Aorta (tissue), 5 donors: ENCODE measurements at regions not wholly inside any gene's neighbourhood (a gene's known extent, or its start where the extent isn't known, plus 50 kb on each side); places are given as distances from the start of the nearest gene placed in this dataset.
"Not testable (repeated sequence)": the region's sequence is repeated elsewhere in the genome, so short reads cannot be mapped to it uniquely, and the experiment has no call there.

Source experiments
- ATAC-seq: fragments of 200-7000 bp; cut with Tn5 transposase; one replicate; pipeline ENCODE4 v1.9.1; 2022; ENCODE audit warnings: moderate library complexity; ENCODE audit not compliant: low FRiP score
- DNase-seq, 2 donors: peaks; one replicate each; pipeline ENCODE4 v3.0.0-alpha.2; 2020
- H3K27ac ChIP-seq, 2 donors: one replicate each; pipeline ENCODE4 v1.5.1; 2013; ENCODE audit warnings: low read length in 2 of 2, mild to moderate bottlenecking in 2 of 2, moderate library complexity in 2 of 2, control low read depth in 1 of 2, inconsistent platforms in 1 of 2, low read depth in 1 of 2
- H3K27me3 ChIP-seq, 2 donors: one replicate each; pipeline ENCODE4 v1.6.1; 2013; ENCODE audit warnings: control low read depth in 1 of 2, low read length in 1 of 2, mild to moderate bottlenecking in 1 of 2, moderate library complexity in 1 of 2; ENCODE audit not compliant: insufficient read depth in 2 of 2, control insufficient read depth in 1 of 2
- H3K36me3 ChIP-seq, 2 donors: one replicate each; pipeline ENCODE4 v1.6.1; 2013; ENCODE audit warnings: control low read depth in 1 of 2, low read length in 1 of 2, mild to moderate bottlenecking in 1 of 2; ENCODE audit not compliant: insufficient read depth in 2 of 2, control insufficient read depth in 1 of 2
- H3K4me1 ChIP-seq, 2 donors: one replicate each; pipeline ENCODE4 v1.6.1; 2013; ENCODE audit warnings: low read length in 2 of 2, control low read depth in 1 of 2, mild to moderate bottlenecking in 1 of 2, moderate library complexity in 1 of 2; ENCODE audit not compliant: insufficient read depth in 2 of 2, control insufficient read depth in 1 of 2
- H3K4me3 ChIP-seq, 2 donors: one replicate each; pipeline ENCODE4 v1.5.1; 2013; ENCODE audit warnings: low read length in 2 of 2, control low read depth in 1 of 2, mild to moderate bottlenecking in 1 of 2
- H3K9me3 ChIP-seq: one replicate; pipeline ENCODE4 v1.6.1; 2013; ENCODE audit warnings: mild to moderate bottlenecking, low read length; ENCODE audit not compliant: control insufficient read depth
- WGBS, 2 donors: extraction: QIAGEN DNeasy Blood & Tissue Kit; methylation state at CpG; one replicate each; pipeline ENCODE4 v1.1.7; 2013; 5-methylcytosine and 5-hydroxymethylcytosine counted together
- intact Hi-C, 2 donors: fragments of 100-400 bp; cut with DNase I; formaldehyde crosslinking; loops; one replicate each; pipeline versions ENCODE4 v1.14.2 to v1.15.0; 2022
- donor health status: healthy with polysubstance abuse.
- donor health status: Bipolar disorder and iron deficiency.
- donor health status: DM: no; HTN: no; CAD: no.
- donor health status: DM: no; HTN: no; CAD: no.
- donor health status: DM: yes; HTN: yes; CAD: no.

DNA sequence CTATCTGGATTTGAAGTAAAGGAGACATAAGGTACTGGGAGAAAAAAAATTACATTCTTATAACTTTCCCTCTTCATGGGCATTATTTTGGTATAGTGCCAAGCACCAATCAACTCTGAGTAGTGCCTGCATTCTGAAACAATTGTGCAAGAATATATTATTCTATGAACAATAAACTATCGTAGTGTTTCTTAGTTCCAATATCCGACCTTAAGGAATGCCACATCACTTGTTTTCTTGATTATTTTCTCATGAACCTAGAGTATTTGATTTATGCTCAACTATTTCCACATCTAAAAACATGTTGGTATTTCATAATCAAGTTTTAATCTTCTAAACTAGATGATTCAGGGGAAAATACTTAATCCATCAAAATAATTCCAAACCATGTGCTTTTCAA lies 294.4 kb upstream of the TBX18 start:
- Histone ChIP-seq H3K27ac (no peak overlapping the region), H3K4me3 (no peak overlapping the region), H3K4me1 (no peaks in the 10 kb centered on the region), H3K27me3 (no peaks in the 10 kb centered on the region), H3K9me3 (peaks cover 1% of the 10 kb centered on the region), H3K36me3 (no peaks in the 10 kb centered on the region)
- 36 to 46% methylated on average over 2 of the region's 2 CpGs for WGBS, 2 donors
- intact Hi-C loops: no loop called here
- DNase-seq: no peak
- no peak for ATAC-seq

DNA sequence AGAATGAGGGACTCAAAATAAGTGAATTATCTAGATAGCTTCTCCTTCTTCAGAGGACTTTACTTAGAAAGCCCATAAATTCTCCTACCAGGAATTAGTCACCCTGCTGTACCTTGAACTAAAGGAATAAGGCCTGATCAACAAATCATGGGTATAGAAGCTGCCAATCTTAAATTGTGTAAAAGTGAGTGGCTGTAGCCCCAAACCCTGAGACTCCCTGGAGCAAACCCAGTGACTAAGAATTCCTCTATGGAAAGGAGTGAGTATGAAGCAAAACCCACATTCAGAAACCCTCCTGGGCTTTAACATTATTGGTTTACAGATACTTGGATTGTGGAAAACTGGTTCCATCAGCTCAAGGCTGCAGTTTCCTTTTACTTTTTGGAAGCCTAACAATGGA lies 285.8 kb upstream of the TBX18 start:
- Histone ChIP-seq H3K27me3 (no peaks in the 10 kb centered on the region), H3K4me3 (no peak overlapping the region), H3K4me1 (no peaks in the 10 kb centered on the region), H3K27ac (no peak overlapping the region), H3K36me3 (no peaks in the 10 kb centered on the region), H3K9me3 (no peaks in the 10 kb centered on the region)
- intact Hi-C loops: no loop called here
- DNase-seq (no peak), ATAC-seq (no peak)

DNA sequence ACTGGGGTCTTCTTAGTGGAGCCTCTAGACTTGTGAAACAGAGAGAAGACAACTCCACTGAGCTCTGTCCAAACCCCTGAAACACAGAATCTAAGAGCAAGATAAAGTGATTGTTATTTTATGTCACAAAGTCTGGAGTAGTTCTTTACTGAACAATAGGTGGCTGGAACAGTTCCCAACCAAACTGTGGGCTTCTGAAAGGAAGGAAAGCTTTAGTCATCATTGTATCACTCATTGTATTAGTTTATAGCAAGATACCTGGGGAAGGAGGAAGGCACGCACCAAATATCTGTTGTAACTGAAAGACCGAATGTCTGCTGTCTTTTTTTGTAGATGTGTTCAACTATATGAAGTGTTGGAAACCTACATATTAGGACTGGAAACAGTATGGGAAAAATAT lies 284.9 kb upstream of the TBX18 start:
- no peaks in the 10 kb centered on the region for H3K4me1 ChIP-seq
- WGBS, 2 donors: 90 to 96% methylated on average over 2 of the region's 2 CpGs
- no peaks in the 10 kb centered on the region for H3K36me3 ChIP-seq
- no peak overlapping the region for H3K27ac ChIP-seq
- H3K9me3 ChIP-seq: no peaks in the 10 kb centered on the region
- no peak overlapping the region for H3K4me3 ChIP-seq
- intact Hi-C loops: no loop called here
- no peak for ATAC-seq
- H3K27me3 ChIP-seq: no peaks in the 10 kb centered on the region
- DNase-seq: no peak

DNA sequence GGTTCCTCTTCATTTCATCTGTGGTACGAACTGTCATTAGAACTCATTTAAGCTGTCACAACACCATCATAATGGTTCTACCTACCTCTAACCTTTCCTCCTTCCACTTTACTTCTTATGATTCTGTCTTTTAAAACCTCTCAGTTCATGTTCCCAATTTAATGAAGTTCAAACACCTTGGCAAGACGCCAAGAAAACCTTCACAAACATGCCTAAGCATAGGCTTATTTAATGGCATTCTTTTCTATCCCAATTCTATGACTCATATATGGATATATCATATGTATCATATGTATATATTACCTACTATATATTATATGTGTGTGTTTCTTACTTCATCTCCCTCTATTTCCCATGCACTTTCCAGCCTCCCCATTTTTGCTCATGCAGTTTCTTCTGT lies 283.4 kb upstream of the TBX18 start:
- WGBS, 2 donors: 56 to 59% methylated on average over 2 of the region's 2 CpGs
- no peaks in the 10 kb centered on the region for H3K36me3 ChIP-seq
- no peak overlapping the region for H3K4me3 ChIP-seq
- DNase-seq: no peak
- no peaks in the 10 kb centered on the region for H3K27me3 ChIP-seq
- H3K4me1 ChIP-seq: no peaks in the 10 kb centered on the region
- H3K27ac ChIP-seq: no peak overlapping the region
- intact Hi-C loops: no loop called here
- no peaks in the 10 kb centered on the region for H3K9me3 ChIP-seq
- ATAC-seq: no peak

DNA sequence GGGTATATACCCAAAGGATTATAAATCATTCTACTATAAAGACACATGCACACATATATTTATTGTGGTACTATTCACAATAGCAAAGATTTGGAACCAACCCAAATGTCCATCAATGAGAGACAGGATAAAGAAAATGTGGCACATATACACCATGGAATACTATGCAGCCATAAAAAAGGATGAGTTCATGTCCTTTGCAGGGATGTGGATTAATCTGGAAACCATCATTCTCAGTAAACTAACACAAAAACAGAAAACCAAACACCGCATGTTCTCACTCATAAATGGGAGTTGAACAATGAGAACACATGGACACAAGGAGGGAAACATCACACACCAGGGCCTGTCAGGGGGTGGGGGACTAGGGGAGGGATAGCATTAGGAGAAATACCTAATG lies 281.4 kb upstream of the TBX18 start:
- H3K27ac ChIP-seq, ATAC-seq, H3K9me3 ChIP-seq, H3K36me3 ChIP-seq, DNase-seq, H3K4me3 ChIP-seq, intact Hi-C loops, H3K27me3 ChIP-seq, H3K4me1 ChIP-seq: not testable (repeated sequence)
- 94 to 96% methylated on average over 1 of the region's 1 CpG for WGBS, 2 donors

DNA sequence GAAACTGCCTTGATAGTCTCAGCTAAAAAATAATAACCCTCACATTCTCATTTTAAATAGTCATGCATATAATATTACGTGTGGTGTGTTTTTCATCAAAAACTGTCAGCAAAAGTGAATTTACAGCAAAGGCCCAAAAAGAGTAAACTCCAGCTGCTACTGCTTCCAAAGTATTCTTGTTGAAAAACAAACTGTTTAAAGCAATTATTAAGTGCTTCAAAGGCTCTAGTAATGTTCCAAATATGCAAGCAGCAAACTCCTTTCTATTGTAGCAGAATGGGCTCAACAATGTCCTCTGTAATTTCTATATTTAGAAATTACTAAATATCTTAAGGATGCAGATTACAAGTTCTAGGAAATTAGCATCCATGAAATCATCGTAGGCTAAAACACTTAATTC lies 280.0 kb upstream of the TBX18 start:
- DNase-seq (no peak), ATAC-seq (no peak)
- Histone ChIP-seq H3K27me3 (no peaks in the 10 kb centered on the region), H3K9me3 (no peaks in the 10 kb centered on the region), H3K4me1 (no peaks in the 10 kb centered on the region), H3K4me3 (no peak overlapping the region), H3K27ac (no peak overlapping the region), H3K36me3 (no peaks in the 10 kb centered on the region)
- intact Hi-C loops: no loop called here
- 6 to 22% methylated on average over 2 of the region's 2 CpGs for WGBS, 2 donors

DNA sequence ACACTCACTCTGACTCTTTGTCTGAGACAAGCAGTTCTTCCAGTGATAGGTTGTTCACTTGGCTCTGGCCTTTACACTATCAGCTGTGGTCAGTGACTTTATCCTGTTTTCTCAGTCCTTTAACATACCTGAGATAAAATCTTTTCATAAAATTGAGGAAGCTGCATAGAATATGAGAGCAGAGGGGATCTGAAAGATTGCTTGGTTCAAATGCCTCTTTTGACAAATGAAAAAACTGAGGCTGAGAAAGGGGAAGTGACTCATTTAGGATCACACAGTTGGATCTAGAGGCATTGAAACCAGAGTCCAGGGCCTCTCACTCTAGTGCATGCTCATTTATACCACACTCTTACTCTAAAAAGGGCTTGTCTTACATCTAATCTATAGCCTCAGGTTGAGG lies 277.0 kb upstream of the TBX18 start:
- DNase-seq (no peak), ATAC-seq (no peak)
- H3K36me3 ChIP-seq: no peaks in the 10 kb centered on the region
- H3K4me1 ChIP-seq: no peaks in the 10 kb centered on the region
- no peak overlapping the region for H3K27ac ChIP-seq
- no peak overlapping the region for H3K4me3 ChIP-seq
- no peaks in the 10 kb centered on the region for H3K27me3 ChIP-seq
- no peaks in the 10 kb centered on the region for H3K9me3 ChIP-seq
- intact Hi-C loops: no loop called here

DNA sequence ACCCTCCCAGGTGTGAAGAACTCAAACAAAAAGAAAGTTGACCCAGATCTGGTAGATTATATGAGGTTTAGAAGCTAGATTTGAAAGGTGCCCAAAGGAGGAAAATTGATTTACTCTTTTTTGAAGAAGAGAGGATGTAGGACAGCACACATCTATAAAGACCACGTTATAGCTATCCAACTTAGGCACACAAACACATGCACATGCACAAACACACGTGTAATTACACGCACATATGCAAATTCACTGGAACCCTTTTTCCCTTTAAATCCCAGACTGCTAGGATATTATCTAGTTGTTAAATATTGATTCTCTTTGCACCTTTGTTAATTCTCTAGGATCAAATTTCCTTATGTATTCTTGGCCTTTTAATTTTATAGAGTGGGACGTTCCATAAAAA lies 272.8 kb upstream of the TBX18 start:
- H3K36me3 ChIP-seq: no peaks in the 10 kb centered on the region
- peaks cover 6% of the 10 kb centered on the region for H3K9me3 ChIP-seq
- no peaks in the 10 kb centered on the region for H3K27me3 ChIP-seq
- H3K4me1 ChIP-seq: no peaks in the 10 kb centered on the region
- no peak overlapping the region for H3K4me3 ChIP-seq
- WGBS, 2 donors: 90 to 93% methylated on average over 4 of the region's 4 CpGs
- intact Hi-C loops: no loop called here
- no peak overlapping the region for H3K27ac ChIP-seq
- no peak for DNase-seq
- ATAC-seq: no peak

DNA sequence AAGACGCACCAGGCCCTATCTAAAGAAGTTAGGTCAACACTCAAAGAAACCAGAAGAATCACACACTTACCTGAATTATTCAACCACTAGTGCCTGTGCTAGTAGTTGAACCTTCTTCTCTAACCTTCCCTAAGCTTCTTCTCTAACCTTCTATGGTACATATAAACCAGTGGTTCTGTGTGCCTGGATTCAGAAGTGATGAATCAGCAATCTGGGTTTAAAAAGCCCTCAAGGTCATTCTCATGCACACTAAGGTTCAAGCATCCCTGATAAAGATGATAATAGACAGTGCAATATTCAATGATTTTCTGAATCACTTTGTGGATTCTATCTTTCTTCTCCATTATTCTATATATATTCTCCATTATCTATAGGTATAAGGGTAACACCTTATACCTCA lies 271.4 kb upstream of the TBX18 start:
- Histone ChIP-seq H3K4me3 (no peak overlapping the region), H3K27ac (no peak overlapping the region), H3K9me3 (peaks cover 6% of the 10 kb centered on the region), H3K4me1 (no peaks in the 10 kb centered on the region), H3K36me3 (no peaks in the 10 kb centered on the region), H3K27me3 (no peaks in the 10 kb centered on the region)
- 95 to 97% methylated on average over 1 of the region's 1 CpG for WGBS, 2 donors
- intact Hi-C loops: no loop called here
- DNase-seq (no peak), ATAC-seq (no peak)

DNA sequence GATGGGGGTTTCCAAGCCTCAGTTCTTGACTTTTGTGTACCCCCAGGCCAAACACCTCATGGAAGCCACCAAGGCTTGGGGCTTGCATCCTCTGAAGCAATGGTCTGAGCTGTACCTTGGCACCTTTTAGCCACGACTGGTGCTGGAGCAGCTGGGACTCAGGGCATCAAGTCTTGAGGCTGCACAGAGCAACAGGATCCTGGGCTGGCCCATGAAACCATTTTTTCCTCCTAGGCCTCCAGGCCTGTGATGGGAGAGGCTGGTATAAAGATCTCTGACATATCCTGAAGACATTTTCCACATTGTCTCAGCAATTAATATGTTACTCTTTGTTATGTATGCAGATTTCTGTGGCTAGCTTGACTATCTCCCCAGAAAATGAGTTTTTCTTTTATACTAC lies 269.1 kb upstream of the TBX18 start:
- Histone ChIP-seq H3K27me3 (no peaks in the 10 kb centered on the region), H3K4me3 (no peak overlapping the region), H3K9me3 (peaks cover 6% of the 10 kb centered on the region), H3K27ac (no peak overlapping the region), H3K36me3 (no peaks in the 10 kb centered on the region), H3K4me1 (no peaks in the 10 kb centered on the region)
- ATAC-seq: no peak
- intact Hi-C loops: no loop called here
- 62 to 71% methylated on average over 1 of the region's 1 CpG for WGBS, 2 donors
- DNase-seq: no peak
